GM21526 (cell line): ENCODE measurements at regions not wholly inside any gene's neighbourhood (a gene's known extent, or its start where the extent isn't known, plus 50 kb on each side); places are given as distances from the start of the nearest gene placed in this dataset.
"Not testable (repeated sequence)": the region's sequence is repeated elsewhere in the genome, so short reads cannot be mapped to it uniquely, and the experiment has no call there.

Experiments used
- ATAC-seq: cut with Tn5 transposase; IDR thresholded peaks from one replicate; pipeline ENCODE4 v1.9.1; 2021; ENCODE audit warnings: moderate library complexity; ENCODE audit not compliant: unreplicated experiment, low FRiP score

- no peak for ATAC-seq
Measured at GRCh38 chr7:67602246-67602887, 605.7 kb downstream of the TYW1 start.

- no peak for ATAC-seq
Measured at GRCh38 chr7:67604461-67605386, 608.1 kb downstream of the TYW1 start.

GRCh38 chr7:67608806-67609205 is 612.2 kb downstream of the TYW1 start:
- no peak for ATAC-seq

- ATAC-seq, result no peak
Measured at GRCh38 chr7:67610897-67611296, 614.3 kb downstream of the TYW1 start.

GRCh38 chr7:67614843-67615242 is 618.2 kb downstream of the TYW1 start:
- ATAC-seq, result no peak

- ATAC-seq, result no peak
Measured at GRCh38 chr7:67616517-67616916, 619.9 kb downstream of the TYW1 start.

GRCh38 chr7:67618556-67619162 is 622.0 kb downstream of the TYW1 start:
- no peak for ATAC-seq

GRCh38 chr7:67619175-67619574 is 622.5 kb downstream of the TYW1 start:
- ATAC-seq, result no peak

GRCh38 chr7:67620216-67620933 is 623.7 kb downstream of the TYW1 start:
- no peak for ATAC-seq

- ATAC-seq, result no peak
Measured at GRCh38 chr7:67621704-67622103, 625.1 kb downstream of the TYW1 start.

- no peak for ATAC-seq
Measured at GRCh38 chr7:67625257-67625737, 628.7 kb downstream of the TYW1 start.

- no peak for ATAC-seq
Measured at GRCh38 chr7:67631476-67631875, 634.8 kb downstream of the TYW1 start.

- ATAC-seq, result no peak
Measured at GRCh38 chr7:67635271-67635670, 638.6 kb downstream of the TYW1 start.

- ATAC-seq, result no peak
Measured at GRCh38 chr7:67636348-67637022, 639.9 kb downstream of the TYW1 start.

GRCh38 chr7:67637023-67637358 is 640.4 kb downstream of the TYW1 start:
- no peak for ATAC-seq

- not testable (repeated sequence) for ATAC-seq
Measured at GRCh38 chr7:67642542-67642941, 645.9 kb downstream of the TYW1 start.

- ATAC-seq, result no peak
Measured at GRCh38 chr7:67644151-67644550, 647.5 kb downstream of the TYW1 start.

- ATAC-seq, result no peak
Measured at GRCh38 chr7:67652937-67653336, 656.3 kb downstream of the TYW1 start.

GRCh38 chr7:67653856-67654454 is 657.3 kb downstream of the TYW1 start:
- ATAC-seq, result no peak

- no peak for ATAC-seq
Measured at GRCh38 chr7:67654642-67655041, 658.0 kb downstream of the TYW1 start.
